ENCODE measurements at regions not wholly inside any gene's neighbourhood (a gene's known extent, or its start where the extent isn't known, plus 50 kb on each side); places are given as distances from the start of the nearest gene placed in this dataset.
"Not testable (repeated sequence)": the region's sequence is repeated elsewhere in the genome, so short reads cannot be mapped to it uniquely, and the experiment has no call there.

- no peak for DNase-seq
Observed at GRCh38 chrX:11836284-11836683, 78.2 kb downstream of the MSL3 start.

- no peak for DNase-seq
Observed at GRCh38 chrX:11837437-11837836, 79.4 kb downstream of the MSL3 start.

GRCh38 chrX:11864171-11864570 lies 106.1 kb downstream of the MSL3 start:
- DNase-seq: no peak

GRCh38 chrX:11867610-11868345 lies 109.7 kb downstream of the MSL3 start:
- DNase-seq: no peak

- DNase-seq: no peak
Observed at GRCh38 chrX:11870789-11871188, 112.8 kb downstream of the MSL3 start.

- DNase-seq: no peak
Observed at GRCh38 chrX:11881485-11882170, 123.6 kb downstream of the MSL3 start.

- DNase-seq: no peak
Observed at GRCh38 chrX:11886745-11887144, 128.7 kb downstream of the MSL3 start.

GRCh38 chrX:11887175-11887574 lies 129.1 kb downstream of the MSL3 start:
- DNase-seq: no peak

- no peak for DNase-seq
Observed at GRCh38 chrX:11888421-11888820, 130.4 kb downstream of the MSL3 start.

- DNase-seq: no peak
Observed at GRCh38 chrX:11889791-11890190, 131.8 kb downstream of the MSL3 start.

- DNase-seq: no peak
Observed at GRCh38 chrX:11890836-11891514, 132.9 kb downstream of the MSL3 start.

- DNase-seq: no peak
Observed at GRCh38 chrX:11893933-11894710, 136.1 kb downstream of the MSL3 start.

GRCh38 chrX:11899091-11899490 lies 141.1 kb downstream of the MSL3 start:
- DNase-seq: no peak

- not testable (repeated sequence) for DNase-seq
Observed at GRCh38 chrX:11905933-11906332, 147.9 kb downstream of the MSL3 start.

- DNase-seq: peak in 1 of 2 donors; percentile 24
Observed at GRCh38 chrX:11908371-11908770, 150.3 kb downstream of the MSL3 start.

GRCh38 chrX:11913001-11913400 lies 155.0 kb downstream of the MSL3 start:
- DNase-seq: no peak

GRCh38 chrX:11929476-11929875 lies 171.4 kb downstream of the MSL3 start:
- no peak for DNase-seq

- no peak for DNase-seq
Observed at GRCh38 chrX:11932423-11932822, 174.4 kb downstream of the MSL3 start.

GRCh38 chrX:11934089-11934488 lies 176.1 kb downstream of the MSL3 start:
- no peak for DNase-seq

- DNase-seq: no peak
Observed at GRCh38 chrX:11941571-11941970, 183.5 kb downstream of the MSL3 start.

GRCh38 chrX:11944501-11944900 lies 186.5 kb downstream of the MSL3 start:
- DNase-seq: no peak

- no peak for DNase-seq
Observed at GRCh38 chrX:11949291-11949690, 189.0 kb upstream of the FRMPD4 start.

GRCh38 chrX:11952176-11952720 lies 186.0 kb upstream of the FRMPD4 start:
- no peak for DNase-seq
